Brain microvascular endothelial cell (primary cell): ENCODE measurements at regions not wholly inside any gene's neighbourhood (a gene's known extent, or its start where the extent isn't known, plus 50 kb on each side); places are given as distances from the start of the nearest gene placed in this dataset.

Source experiments
- DNase-seq: peaks from one replicate; pipeline ENCODE4 v3.0.0-alpha.2; 2020
- H3K27ac ChIP-seq: fragments of 250-450 bp; sonication (Bioruptor Pico); 2 replicates; pipeline ENCODE4 v1.5.1; 2020; ENCODE audit warnings: mild to moderate bottlenecking, moderate library complexity
- H3K27me3 ChIP-seq: fragments of 250-450 bp; sonication (Bioruptor Pico); replicated peaks from 2 replicates; pipeline ENCODE4 v1.5.1; 2020; ENCODE audit warnings: mild to moderate bottlenecking
- H3K36me3 ChIP-seq: fragments of 250-450 bp; sonication (Bioruptor Pico); replicated peaks from 2 replicates; pipeline ENCODE4 v1.5.1; 2020; ENCODE audit warnings: mild to moderate bottlenecking
- H3K4me3 ChIP-seq: 2 replicates; pipeline ENCODE4 v1.5.1; 2011; ENCODE audit warnings: low read depth, mild to moderate bottlenecking, control low read depth, low read length, moderate library complexity
- in situ Hi-C: cut with HindIII; loops from 2 replicates; pipeline ENCODE4 v1.10.0; 2017; ENCODE audit warnings: low sequenced_read_pairs, low pct_ligation_motif_present
- TF ChIP-seq, protein P1 (sequence below): IDR thresholded peaks from 2 replicates; pipeline ENCODE4 v1.5.1; 2011; ENCODE audit warnings: low read depth, mild to moderate bottlenecking, moderate library complexity, low read length, control low read depth, inconsistent platforms; ENCODE audit errors: missing control alignments

DNA sequence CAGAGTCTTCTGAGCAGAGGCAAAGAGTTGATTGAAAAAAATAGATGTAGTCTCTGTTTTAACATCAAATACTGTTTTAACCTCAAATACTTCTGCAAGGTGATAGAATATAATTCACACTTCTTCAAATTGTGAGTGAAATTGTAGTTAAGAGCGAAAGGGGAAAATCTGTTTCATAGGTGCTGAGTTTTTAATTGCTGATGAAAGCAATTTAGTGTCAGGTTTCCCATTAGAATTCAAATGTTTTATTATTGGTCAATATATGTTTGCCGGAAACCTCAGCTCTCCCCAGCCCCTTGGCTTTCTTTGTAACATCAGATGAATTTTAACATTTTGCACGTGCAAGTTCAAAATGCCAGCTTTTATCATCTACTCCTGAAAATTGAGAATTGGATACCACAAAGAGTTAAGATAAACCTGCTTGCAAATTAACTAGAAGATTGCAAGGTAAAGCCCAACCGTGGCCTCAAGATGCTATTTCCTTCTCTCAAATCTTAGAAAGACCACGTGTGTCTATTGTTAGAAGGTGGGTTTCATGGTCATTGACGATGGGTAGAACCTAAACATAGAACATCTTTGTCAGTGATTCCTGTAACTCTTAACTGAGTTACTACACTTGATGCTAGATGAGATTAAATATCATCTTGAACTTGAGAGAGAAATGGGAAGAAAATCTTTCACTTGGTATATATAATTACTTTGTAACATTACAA, 1824.2 kb upstream of the TENM3 start:
- H3K4me3 ChIP-seq, result no peak overlapping the region
- no peaks in the 10 kb centered on the region for H3K36me3 ChIP-seq
- no peak overlapping the region for H3K27ac ChIP-seq
- DNase-seq, result no peak
- H3K27me3 ChIP-seq, result no peaks in the 10 kb centered on the region
- in situ Hi-C loops, result no loop called here
- TF ChIP-seq, protein P1, sequence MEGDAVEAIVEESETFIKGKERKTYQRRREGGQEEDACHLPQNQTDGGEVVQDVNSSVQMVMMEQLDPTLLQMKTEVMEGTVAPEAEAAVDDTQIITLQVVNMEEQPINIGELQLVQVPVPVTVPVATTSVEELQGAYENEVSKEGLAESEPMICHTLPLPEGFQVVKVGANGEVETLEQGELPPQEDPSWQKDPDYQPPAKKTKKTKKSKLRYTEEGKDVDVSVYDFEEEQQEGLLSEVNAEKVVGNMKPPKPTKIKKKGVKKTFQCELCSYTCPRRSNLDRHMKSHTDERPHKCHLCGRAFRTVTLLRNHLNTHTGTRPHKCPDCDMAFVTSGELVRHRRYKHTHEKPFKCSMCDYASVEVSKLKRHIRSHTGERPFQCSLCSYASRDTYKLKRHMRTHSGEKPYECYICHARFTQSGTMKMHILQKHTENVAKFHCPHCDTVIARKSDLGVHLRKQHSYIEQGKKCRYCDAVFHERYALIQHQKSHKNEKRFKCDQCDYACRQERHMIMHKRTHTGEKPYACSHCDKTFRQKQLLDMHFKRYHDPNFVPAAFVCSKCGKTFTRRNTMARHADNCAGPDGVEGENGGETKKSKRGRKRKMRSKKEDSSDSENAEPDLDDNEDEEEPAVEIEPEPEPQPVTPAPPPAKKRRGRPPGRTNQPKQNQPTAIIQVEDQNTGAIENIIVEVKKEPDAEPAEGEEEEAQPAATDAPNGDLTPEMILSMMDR, result no peak

DNA sequence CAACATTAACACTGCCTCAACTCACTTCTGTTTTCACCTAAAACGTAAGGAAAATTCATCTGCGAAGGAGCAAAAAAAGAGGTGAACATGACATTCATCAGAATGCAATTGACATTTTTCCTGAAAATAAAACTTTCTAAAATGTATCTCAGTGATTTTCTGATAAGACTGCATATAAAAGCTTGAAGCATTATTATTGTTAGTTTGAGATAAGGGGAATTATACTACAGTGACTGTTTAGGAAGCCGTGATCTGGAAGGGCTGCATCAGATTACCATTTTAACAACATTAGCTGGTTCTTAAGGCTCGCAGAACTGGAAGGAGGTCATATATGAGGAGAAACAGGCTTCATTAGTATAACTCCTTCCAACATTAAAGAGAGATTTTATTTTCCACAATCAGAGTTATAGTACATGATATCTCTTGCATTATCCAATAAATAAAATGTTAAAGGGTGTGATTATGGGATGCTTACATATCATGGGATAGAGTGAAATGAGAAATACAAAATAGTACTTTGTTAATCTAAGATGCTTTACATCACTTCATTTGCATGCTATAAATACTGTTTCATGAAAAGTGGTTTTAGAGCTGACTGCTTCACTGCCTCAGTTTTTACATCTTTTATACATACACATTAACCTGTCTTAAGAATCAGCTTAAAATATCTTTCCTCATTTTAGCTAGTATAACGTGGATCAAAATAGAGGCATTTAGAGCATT, 1820.1 kb upstream of the TENM3 start:
- Histone ChIP-seq H3K27me3 (no peaks in the 10 kb centered on the region), H3K27ac (no peak overlapping the region), H3K4me3 (no peak overlapping the region), H3K36me3 (no peaks in the 10 kb centered on the region)
- in situ Hi-C loops, result no loop called here
- DNase-seq, result no peak
- TF ChIP-seq, protein P1, result no peak

DNA sequence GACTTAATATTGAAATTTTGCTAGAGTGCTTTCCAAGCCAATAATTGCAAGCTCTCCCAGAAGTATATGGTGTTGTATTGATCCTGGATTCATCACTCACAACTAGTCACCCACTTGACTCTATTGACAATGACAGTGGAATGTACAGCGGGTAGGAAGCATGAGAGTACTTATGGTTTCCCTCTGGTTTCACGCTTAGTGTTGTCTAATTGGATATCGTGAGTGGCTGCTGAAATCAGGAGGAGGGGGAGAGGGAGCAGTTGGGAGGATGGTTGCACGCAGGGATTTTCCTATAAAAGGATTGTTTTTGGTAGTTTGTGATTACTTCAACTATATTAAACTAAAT, 1819.5 kb upstream of the TENM3 start:
- DNase-seq, result no peak

GRCh38 chr4:180426938-180427337, 1816.3 kb upstream of the TENM3 start:
- TF ChIP-seq, protein P1, result no peak
- in situ Hi-C loops, result no loop called here
- Histone ChIP-seq H3K27me3 (no peaks in the 10 kb centered on the region), H3K27ac (no peak overlapping the region), H3K4me3 (no peak overlapping the region), H3K36me3 (no peaks in the 10 kb centered on the region)
- no peak for DNase-seq

More for the DNA sequence above, 1819.5 kb upstream of the TENM3 start:
- H3K4me3 ChIP-seq, result no peak overlapping the region
- no peaks in the 10 kb centered on the region for H3K27me3 ChIP-seq
- in situ Hi-C loops, result no loop called here
- H3K27ac ChIP-seq, result no peak overlapping the region
- H3K36me3 ChIP-seq, result no peaks in the 10 kb centered on the region
- TF ChIP-seq, protein P1, result no peak

- Histone ChIP-seq H3K36me3 (no peaks in the 10 kb centered on the region), H3K27me3 (no peaks in the 10 kb centered on the region), H3K27ac (no peak overlapping the region), H3K4me3 (no peak overlapping the region)
- in situ Hi-C loops, result no loop called here
- DNase-seq, result no peak
- TF ChIP-seq, protein P1, result no peak
Measured at GRCh38 chr4:180430283-180430682, 1812.9 kb upstream of the TENM3 start.
